ENCODE measurements at regions not wholly inside any gene's neighbourhood (a gene's known extent, or its start where the extent isn't known, plus 50 kb on each side); places are given as distances from the start of the nearest gene placed in this dataset.
"Not testable (repeated sequence)": the region's sequence is repeated elsewhere in the genome, so short reads cannot be mapped to it uniquely, and the experiment has no call there.

- no peak for DNase-seq
Measured at GRCh38 chr10:21463436-21463835, 62.0 kb downstream of the SKIDA1 start.

- no peak for DNase-seq
Measured at GRCh38 chr10:21458126-21458871, 67.2 kb downstream of the SKIDA1 start.

- DNase-seq, result no peak
Measured at GRCh38 chr10:21456160-21456559, 69.3 kb downstream of the SKIDA1 start.

GRCh38 chr10:21452203-21452602, 73.3 kb downstream of the SKIDA1 start:
- no peak for DNase-seq

- DNase-seq, result no peak
Measured at GRCh38 chr10:21449288-21449966, 76.1 kb downstream of the SKIDA1 start.

- DNase-seq, result no peak
Measured at GRCh38 chr10:21445163-21445562, 80.3 kb downstream of the SKIDA1 start.

GRCh38 chr10:21441625-21442024, 83.9 kb downstream of the SKIDA1 start:
- no peak for DNase-seq

DNA sequence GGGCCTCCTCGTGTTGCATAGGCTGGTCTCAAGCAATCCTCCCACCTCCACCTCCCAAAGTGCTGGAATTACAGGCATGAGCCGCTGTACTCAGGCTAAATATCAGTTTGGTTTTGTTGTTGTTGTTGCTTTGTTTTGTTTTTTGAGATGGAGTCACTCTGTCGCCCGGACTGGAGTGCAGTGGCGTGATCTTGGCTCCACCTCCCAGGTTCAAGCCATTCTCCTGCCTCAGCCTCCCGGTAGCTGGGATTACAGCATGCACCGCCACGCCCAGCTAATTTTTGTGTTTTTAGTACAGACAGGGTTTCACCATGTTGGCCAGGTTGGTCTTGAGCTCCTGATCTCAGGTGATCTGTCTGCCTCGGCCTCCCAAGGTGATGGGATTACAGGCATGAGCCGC, 86.6 kb downstream of the SKIDA1 start:
- not testable (repeated sequence) for DNase-seq

DNA sequence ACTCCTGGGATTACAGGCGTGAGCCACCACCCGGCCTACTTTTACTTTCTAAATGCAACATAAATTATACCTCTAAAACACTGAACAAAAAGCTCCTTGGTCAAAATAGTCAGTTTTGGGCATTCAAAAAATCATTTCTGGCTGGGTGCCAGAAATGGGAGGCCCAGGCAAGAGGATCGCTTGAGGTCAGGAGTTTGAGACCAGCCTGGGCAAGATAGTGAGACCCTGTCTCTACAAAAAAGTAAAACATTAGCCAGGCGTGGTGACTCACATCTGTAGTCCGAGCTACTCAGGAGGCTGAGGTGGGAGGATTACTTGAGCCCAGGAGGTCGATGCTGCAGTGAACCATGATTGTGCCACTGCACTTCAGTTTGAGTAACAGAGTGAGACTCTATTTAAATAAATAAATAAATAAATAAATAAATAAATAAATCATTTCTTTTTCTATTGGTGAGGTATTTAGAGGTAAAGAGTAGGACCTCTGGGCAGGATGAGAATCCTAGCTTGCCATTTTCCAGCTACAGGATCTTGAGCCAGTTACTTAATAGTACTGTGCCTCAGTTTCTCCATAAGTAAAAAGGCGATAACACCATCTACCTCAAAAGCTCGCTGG, 87.6 kb downstream of the SKIDA1 start:
- no peak for DNase-seq

DNA sequence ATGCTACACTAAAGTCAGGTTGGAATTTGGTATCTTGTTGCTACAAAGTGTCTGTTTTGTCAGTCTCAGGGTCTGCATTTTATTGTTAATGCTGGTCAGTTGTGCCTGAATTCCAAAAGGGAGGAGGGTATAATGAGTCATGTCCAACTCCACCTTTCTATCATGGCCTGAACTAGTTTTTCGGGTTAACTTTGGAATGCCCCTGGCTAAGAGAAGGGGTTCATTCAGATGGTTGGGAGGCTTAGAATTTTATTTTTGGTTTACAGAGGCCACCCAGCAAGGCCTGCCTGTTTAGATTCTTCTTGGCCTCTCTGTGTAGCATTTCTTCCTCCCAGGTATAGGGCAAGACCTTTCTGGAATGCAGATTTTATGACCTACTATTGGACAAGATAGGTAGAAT, 93.2 kb downstream of the SKIDA1 start:
- DNase-seq, result no peak

DNA sequence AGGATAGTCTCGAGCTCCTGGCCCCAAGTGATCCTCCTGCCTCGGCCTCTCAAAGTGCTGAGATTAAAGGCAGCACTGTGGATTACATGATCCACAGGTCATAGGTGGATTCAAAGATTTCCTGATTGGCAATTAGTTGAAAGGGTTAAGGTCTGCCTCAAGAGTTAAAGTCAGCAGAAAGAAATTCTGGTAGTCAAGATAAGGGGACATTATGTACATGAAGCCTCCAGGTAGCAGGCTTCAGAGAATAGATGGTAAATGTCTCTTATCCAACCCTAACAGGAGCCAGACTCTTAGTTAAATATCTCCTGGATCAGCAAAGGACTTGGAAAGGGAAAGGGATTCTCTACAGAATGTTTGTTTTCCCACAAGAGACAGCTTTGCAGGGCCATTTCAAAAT, 93.7 kb downstream of the SKIDA1 start:
- DNase-seq, result no peak

DNA sequence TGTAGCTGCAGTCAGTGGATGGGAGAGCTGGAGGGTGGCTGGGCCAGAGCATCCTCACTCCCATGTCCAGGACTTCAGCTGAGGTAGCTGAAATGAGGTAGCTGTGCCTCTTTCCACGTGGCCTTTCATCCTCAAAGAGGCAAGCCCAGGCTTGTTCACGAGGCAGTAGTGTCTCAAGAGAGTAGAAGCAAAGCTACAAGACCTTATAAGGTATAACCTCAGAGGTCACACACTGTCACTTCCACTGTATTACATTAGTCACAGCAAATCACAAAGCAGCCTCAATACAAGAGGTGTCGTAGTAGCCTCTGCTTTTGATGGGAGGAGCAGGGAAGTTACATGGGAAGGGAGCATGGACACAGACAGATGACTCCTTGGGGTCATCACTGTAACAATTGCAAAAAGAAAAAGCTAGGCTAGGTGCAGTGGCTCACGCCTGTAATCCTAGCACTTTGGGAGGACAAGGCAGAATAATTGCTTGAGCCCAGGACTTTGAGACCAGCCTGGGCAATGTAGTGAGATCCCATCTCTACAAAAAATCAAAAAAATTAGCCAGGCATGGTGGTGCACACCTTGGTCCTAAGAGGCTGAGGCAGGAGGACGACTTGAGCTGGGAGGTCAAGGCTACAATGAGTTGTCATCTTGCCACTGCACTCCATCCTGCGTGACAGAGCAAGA, 97.5 kb downstream of the SKIDA1 start:
- no peak for DNase-seq

- no peak for DNase-seq
Measured at GRCh38 chr10:21424459-21424861, 101.0 kb downstream of the SKIDA1 start.

- no peak for DNase-seq
Measured at GRCh38 chr10:21423850-21424249, 101.6 kb downstream of the SKIDA1 start.

- DNase-seq, result no peak
Measured at GRCh38 chr10:21423338-21423737, 102.1 kb downstream of the SKIDA1 start.

GRCh38 chr10:21421794-21422193, 103.7 kb downstream of the SKIDA1 start:
- no peak for DNase-seq

DNA sequence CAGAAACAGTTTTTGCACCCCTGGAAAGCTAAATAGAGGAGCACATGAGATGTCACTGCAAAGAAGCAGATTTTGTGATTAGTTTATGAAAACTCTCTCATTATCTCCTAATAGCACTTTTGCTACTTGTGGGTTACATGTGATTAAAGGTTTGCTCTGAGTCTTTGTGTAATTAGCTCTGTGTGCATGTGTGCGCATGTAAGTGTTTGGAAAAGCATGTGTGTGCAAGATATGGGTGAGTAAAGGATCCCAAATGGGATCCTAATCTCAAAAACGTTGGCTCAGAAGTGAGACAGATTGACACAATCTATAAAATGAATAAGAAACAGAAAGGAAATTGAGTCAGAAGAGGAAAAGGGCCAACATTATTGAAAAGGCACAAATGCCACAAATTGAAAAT, 104.5 kb downstream of the SKIDA1 start:
- no peak for DNase-seq

DNA sequence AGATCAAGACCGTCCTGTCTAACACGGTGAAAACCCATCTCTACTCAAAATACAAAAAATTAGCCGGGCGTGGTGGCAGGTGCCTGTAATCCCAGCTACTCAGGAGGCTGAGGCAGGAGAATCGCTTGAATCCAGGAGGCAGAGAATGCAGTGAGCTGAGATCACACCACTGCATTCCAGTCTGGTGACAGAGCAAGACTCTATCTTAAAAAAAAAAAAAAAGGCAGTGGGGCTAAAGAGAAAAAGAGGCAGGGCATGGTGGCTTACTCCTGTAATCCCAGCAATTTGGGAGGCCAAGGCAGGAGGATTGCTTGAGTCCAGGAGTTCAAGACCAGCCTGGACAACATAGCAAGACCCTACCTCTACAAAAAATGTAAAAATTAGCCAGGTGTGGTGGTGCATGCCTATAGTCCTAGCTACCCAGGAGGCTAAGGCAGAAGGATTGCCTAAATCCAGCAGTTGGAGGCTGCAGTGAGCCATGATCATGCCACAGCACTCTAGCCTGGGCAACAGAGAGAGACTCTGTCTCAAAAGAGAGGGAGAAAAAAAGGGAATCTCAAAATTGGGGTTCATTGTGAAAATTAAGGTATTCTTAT, 106.4 kb downstream of the SKIDA1 start:
- DNase-seq, result not testable (repeated sequence)

DNA sequence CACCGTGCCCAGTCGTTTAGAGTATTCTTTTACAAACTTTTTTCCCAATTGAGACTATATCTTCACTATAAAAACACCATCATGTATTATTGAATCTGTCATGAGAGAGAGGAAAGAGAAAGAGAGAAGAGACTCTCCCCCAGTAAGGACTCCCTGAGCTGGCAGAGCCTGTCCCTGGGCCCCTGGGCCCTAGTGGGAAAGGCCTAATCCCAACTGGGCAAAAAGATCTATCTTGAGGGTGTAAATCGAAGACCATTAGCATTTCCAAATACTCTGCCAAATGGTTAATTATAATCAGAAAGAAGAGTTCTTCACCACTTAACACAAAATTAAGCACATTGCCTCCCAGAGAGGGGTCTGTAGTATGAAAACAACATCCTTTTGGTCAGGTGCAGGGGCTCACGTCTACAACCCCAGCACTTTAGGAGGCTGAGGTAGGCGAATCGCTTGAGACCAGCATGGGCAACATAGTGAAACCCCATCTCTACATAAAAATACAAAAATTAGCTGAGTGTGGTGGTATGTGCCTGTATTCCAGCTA, 108.2 kb downstream of the SKIDA1 start:
- DNase-seq, result no peak

- DNase-seq, result no peak
Measured at GRCh38 chr10:21413680-21414079, 111.8 kb downstream of the SKIDA1 start.

- no peak for DNase-seq
Measured at GRCh38 chr10:21413268-21413667, 112.2 kb downstream of the SKIDA1 start.

DNA sequence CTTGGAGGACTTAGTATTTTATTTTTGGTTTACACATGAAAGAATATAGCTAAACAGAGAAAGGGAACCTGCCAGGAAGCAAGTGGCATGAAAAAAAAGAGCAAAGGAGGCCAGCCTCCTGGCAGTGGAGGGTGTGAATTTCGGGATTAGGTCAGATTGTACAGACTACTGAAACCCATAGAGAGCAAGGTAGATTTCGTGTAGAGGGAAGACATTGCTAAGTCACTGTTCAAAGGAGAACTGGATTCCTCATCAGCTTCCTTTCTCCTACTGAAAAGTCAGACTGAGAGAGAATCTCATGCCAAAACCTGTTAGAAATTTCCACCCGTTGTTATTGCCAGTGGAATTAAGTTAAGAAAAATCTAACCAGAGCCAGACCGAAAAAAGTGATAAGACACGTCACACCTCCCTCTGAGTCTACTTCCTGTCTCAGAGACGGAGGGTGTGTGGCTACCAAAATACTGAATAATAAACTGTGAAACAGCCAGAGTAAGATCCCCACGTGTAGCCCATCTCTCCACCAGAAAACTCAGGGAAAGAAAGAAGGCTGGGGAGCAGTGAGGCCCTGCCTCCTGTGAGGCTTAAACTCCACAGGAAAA, 118.8 kb downstream of the SKIDA1 start:
- DNase-seq, result no peak

DNA sequence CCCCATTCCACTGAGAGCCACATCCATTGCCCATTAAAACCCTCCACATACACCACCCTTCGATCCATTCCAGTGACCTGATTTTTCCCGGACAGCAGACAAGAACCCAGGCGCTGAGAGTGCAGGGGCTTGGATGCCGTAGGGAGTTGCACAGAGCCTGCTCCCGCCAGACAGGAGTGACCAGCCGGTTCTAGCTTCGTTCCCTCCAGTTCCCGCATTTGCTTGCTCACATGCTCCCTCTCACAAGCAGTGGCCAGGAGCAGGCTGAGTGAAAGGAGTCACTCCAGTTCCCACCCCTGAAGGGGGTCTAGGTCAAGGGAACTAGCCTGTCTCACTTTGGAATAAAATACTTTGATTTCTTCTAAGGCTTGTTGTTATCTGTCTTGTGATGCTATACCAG, 119.5 kb downstream of the SKIDA1 start:
- no peak for DNase-seq

Data from activated effector memory CD4-positive, alpha-beta T cell treated with Interleukin-2 at 50 U/mL for 16 hours (primary cell).